ENCODE measurements at regions not wholly inside any gene's neighbourhood (a gene's known extent, or its start where the extent isn't known, plus 50 kb on each side); places are given as distances from the start of the nearest gene placed in this dataset.

DNA sequence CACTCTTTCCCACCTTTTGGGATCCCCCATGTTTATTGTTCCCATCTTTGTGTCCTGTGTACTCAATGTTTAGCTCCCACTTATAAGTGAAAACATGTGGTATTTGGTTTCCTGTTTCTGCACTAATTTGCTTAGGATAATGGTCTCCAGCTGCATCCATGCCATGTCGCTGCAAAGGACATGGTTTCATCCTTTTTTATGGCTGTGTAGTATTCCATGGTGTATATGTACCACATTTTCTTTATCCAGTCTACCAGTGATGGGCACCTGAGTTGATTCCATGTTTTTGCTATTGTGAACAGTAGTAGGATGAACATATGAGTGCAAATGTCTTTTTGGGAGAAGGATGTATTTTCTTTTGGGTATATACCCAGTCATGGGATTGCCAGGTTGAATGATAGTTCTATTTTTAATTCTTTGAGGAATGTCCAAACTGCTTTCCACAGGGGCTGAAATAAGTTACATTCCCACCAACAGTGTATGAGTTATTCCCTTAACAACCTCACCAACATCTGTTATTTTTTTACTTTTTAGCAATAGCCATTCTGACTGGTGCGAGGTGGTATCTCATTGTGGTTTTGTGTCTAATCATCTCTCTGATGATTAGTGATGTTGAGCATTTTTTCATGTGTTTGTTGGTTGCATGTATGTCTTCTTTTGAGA is 55.7 kb upstream of the MEDAG start (continued):
- TF ChIP-seq, protein P1, sequence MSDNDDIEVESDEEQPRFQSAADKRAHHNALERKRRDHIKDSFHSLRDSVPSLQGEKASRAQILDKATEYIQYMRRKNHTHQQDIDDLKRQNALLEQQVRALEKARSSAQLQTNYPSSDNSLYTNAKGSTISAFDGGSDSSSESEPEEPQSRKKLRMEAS (IDR thresholded peaks at IDR 0.05): no peak
- TF ChIP-seq PHF8 (conservative IDR thresholded peaks at IDR 0.05; ENCODE audit: low read depth, low read length): no peak
- no peak for TF ChIP-seq CBX5 (IDR thresholded peaks at IDR 0.05; ENCODE audit: low read depth, low read length)
- TF ChIP-seq ZNF274 (IDR thresholded peaks at IDR 0.05; ENCODE audit: borderline replicate concordance, extremely low read depth, low read length): no peak

All from H1 (cell line).